Fibroblast of peridontal ligament (primary cell): ENCODE measurements at regions not wholly inside any gene's neighbourhood (a gene's known extent, or its start where the extent isn't known, plus 50 kb on each side); places are given as distances from the start of the nearest gene placed in this dataset.
"Not testable (repeated sequence)": the region's sequence is repeated elsewhere in the genome, so short reads cannot be mapped to it uniquely, and the experiment has no call there.

Experiments used
- DNase-seq: peaks from one replicate; pipeline ENCODE4 v3.0.0-alpha.2; 2010; ENCODE audit errors: extremely low read depth

- no peak for DNase-seq
Observed at GRCh38 chr21:19508844-19509243, 1105.3 kb upstream of the TMPRSS15 start.

GRCh38 chr21:19510057-19510456 is 1106.5 kb upstream of the TMPRSS15 start:
- DNase-seq = no peak

GRCh38 chr21:19510653-19511052 is 1107.1 kb upstream of the TMPRSS15 start:
- DNase-seq = no peak

GRCh38 chr21:19522381-19522780 is 1118.8 kb upstream of the TMPRSS15 start:
- DNase-seq = no peak

GRCh38 chr21:19523061-19523460 is 1119.5 kb upstream of the TMPRSS15 start:
- no peak for DNase-seq

GRCh38 chr21:19523746-19524145 is 1120.2 kb upstream of the TMPRSS15 start:
- no peak for DNase-seq

GRCh38 chr21:19529031-19529430 is 1125.4 kb upstream of the TMPRSS15 start:
- no peak for DNase-seq

GRCh38 chr21:19535356-19535755 is 1131.8 kb upstream of the TMPRSS15 start:
- DNase-seq = no peak

- DNase-seq = no peak
Observed at GRCh38 chr21:19537116-19537515, 1133.5 kb upstream of the TMPRSS15 start.

GRCh38 chr21:19540287-19540686 is 1136.7 kb upstream of the TMPRSS15 start:
- no peak for DNase-seq

GRCh38 chr21:19541602-19542001 is 1138.0 kb upstream of the TMPRSS15 start:
- DNase-seq = no peak

GRCh38 chr21:19544493-19544892 is 1140.9 kb upstream of the TMPRSS15 start:
- not testable (repeated sequence) for DNase-seq

GRCh38 chr21:19547951-19548840 is 1144.6 kb upstream of the TMPRSS15 start:
- DNase-seq = no peak

GRCh38 chr21:19553919-19554615 is 1150.5 kb upstream of the TMPRSS15 start:
- DNase-seq = no peak

GRCh38 chr21:19557046-19557445 is 1153.5 kb upstream of the TMPRSS15 start:
- DNase-seq = no peak

GRCh38 chr21:19557488-19557887 is 1153.9 kb upstream of the TMPRSS15 start:
- no peak for DNase-seq

GRCh38 chr21:19565587-19565986 is 1162.0 kb upstream of the TMPRSS15 start:
- no peak for DNase-seq

GRCh38 chr21:19566975-19567374 is 1163.4 kb upstream of the TMPRSS15 start:
- DNase-seq = no peak

GRCh38 chr21:19577381-19577780 is 1173.8 kb upstream of the TMPRSS15 start:
- no peak for DNase-seq

- no peak for DNase-seq
Observed at GRCh38 chr21:19590044-19590443, 1186.5 kb upstream of the TMPRSS15 start.

- DNase-seq = no peak
Observed at GRCh38 chr21:19603011-19603593, 1199.5 kb upstream of the TMPRSS15 start.

GRCh38 chr21:19608101-19608621 is 1204.6 kb upstream of the TMPRSS15 start:
- no peak for DNase-seq
